ENCODE measurements at regions not wholly inside any gene's neighbourhood (a gene's known extent, or its start where the extent isn't known, plus 50 kb on each side); places are given as distances from the start of the nearest gene placed in this dataset.
"Not testable (repeated sequence)": the region's sequence is repeated elsewhere in the genome, so short reads cannot be mapped to it uniquely, and the experiment has no call there.

DNA sequence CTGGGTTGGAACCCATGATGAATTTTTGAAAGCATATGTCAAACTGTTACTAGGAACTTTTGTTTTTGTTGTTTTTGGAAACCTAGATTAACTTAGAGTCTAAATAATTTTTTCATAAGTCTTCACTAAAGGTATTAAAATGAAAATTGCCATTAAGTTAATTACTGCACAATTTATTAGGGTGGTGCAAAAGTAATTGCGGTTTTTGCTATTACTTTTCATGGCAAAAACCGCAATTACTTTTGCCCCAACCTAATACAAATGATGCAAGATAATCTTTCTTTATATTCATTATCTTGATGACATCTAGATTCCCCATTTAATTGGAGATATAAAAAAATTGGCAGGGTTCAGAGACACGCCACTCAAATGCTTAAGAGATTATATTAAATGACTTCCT lies 145.0 kb upstream of the PKP2 start:
- no peak for DNase-seq (ENCODE audit: low read depth)

DNA sequence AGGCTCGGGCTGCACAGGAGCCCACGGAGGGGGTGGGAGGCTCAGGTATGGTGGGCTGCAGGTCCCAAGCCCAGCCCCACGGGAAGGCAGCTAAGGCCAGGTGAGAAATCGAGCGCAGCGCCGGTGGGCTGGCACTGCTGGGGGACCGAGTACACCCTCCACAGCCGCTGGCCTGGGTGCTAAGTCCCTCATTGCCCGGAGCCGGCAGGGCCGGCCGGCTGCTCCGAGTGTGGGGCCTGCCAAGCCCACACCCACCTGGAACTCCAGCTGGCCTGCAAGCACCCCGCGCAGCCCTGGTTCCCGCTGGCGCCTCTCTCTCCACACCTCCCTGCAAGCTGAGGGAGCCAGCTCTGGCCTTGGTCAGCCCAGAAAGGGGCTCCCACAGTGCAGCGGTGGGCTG lies 137.4 kb upstream of the PKP2 start:
- DNase-seq (ENCODE audit: low read depth) = not testable (repeated sequence)

GRCh38 chr12:33026791-33027190 lies 130.2 kb upstream of the PKP2 start:
- DNase-seq (ENCODE audit: low read depth) = no peak

- not testable (repeated sequence) for DNase-seq (ENCODE audit: low read depth)
Observed at GRCh38 chr12:33022724-33023123, 126.1 kb upstream of the PKP2 start.

DNA sequence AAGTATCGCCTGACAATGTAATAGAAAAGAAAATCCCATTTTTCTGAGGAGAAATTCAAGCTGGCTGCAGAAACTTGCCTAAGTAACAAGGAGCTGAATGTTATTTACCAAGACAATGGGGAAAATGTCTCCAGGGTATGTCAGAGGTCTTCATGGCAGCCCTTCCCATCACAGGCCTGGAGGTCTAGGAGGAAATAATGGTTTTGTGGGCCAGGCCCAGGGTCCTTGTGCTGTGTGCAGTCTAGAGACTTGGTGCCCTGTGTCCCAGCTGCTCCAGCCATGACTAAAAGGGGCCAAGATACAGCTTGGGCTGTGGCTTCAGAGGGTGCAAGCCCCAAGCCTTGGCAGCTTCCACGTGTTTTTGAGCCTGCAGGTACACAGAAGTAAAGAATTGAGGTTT lies 120.5 kb upstream of the PKP2 start:
- DNase-seq (ENCODE audit: low read depth) = not testable (repeated sequence)

GRCh38 chr12:33012226-33012625 lies 115.6 kb upstream of the PKP2 start:
- DNase-seq (ENCODE audit: low read depth) = no peak

DNA sequence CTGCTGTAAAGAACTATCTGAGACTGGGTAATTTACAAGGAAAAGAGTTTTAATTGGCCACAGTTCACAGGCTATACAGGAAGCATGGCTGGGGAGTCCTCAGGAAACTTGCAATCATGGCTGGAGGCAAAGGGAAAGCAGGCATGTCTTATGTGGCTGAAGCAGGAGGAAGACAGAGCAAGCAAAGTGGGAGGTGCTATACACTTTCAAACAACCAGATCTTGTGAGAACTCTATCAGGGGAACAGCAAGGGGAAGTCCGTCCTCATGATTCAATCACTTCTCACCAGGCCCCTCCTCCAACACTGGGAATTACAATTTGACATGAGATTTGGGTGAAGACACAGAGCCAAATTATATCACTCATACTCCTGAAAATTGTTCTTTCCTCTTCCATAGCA lies 109.5 kb upstream of the PKP2 start:
- no peak for DNase-seq (ENCODE audit: low read depth)

DNA sequence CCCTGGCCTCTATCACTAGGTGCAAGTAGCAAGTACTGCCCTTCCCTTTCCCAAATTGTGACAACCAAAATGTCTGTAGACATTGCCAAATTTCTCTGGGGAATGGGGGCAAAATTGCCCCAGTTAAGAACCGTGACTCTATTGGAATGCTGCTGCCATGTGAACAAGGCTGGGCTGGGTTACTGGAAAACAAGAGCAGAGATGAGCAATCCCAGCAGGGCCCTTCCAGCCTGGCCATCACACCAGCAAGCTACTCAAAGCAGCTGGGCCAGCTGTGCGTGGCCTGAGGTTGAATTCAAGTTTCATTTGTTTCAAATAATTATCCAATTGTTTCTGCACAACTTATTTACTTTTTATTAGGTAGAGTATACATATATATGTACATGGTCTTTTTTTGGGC lies 103.4 kb upstream of the PKP2 start:
- no peak for DNase-seq (ENCODE audit: low read depth)

DNA sequence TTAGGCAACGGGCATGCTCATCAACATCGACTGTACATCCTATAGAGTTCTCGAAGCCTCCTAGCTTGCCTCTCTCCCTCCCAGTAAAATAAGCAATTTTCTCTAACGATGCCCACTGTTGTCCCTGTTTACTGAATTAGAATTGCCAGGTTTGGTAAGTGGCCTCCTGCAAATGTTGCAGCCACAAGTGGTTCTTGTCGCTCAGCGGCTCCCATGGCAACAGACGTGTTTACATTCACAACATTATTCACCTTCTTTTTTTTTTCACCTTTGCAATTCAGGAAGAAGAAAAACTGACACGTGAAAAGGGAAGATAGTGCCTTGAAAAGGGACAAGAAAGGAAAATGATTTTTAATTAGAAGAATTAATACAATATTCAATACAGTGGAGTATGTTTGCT lies 100.9 kb upstream of the PKP2 start:
- DNase-seq (ENCODE audit: low read depth) = no peak

GRCh38 chr12:32995623-32996022 lies 99.0 kb upstream of the PKP2 start:
- no peak for DNase-seq (ENCODE audit: low read depth)

DNA sequence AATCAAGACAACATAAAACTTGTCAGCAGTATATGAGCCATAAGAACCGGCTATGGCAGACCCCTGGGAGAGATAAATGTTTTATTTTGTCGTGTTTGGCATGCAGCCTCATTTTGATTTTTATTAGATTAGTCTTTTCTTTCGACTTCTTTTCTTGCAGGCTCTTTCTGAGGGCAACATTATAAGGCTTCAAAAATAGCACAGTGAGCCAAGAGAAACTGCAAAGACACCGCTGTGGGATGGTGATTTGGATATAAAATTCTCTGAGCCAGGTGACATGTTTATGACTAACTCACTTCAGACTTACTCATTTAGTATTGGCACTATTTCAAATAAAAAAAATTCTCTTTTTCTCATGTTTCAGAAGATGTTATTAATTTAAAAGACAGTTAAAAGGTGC lies 96.8 kb upstream of the PKP2 start:
- no peak for DNase-seq (ENCODE audit: low read depth)

- DNase-seq (ENCODE audit: low read depth) = no peak
Observed at GRCh38 chr12:32989705-32990104, 93.1 kb upstream of the PKP2 start.

GRCh38 chr12:32988982-32989381 lies 92.4 kb upstream of the PKP2 start:
- no peak for DNase-seq (ENCODE audit: low read depth)

DNA sequence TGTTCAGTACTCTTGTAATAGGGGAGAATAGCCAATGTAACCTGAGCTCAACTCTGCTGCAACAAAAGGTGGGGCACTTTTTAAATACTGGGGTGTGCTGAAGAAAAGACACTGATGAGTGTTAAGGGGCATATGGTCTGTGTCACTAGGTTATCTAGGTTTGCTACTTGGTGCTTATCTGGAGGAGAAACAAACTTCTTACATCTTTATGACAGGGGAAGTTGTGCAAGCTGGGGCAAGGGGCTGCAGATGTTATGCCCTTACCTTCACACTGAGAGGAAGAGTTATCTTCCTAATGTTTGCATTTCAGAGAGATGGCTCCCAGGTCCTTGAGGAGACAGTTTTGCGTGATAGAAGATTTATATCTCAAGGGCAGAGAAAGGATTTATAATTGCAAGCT lies 90.9 kb upstream of the PKP2 start:
- DNase-seq (ENCODE audit: low read depth) = no peak

- DNase-seq (ENCODE audit: low read depth) = no peak
Observed at GRCh38 chr12:32983968-32984367, 87.4 kb upstream of the PKP2 start.

DNA sequence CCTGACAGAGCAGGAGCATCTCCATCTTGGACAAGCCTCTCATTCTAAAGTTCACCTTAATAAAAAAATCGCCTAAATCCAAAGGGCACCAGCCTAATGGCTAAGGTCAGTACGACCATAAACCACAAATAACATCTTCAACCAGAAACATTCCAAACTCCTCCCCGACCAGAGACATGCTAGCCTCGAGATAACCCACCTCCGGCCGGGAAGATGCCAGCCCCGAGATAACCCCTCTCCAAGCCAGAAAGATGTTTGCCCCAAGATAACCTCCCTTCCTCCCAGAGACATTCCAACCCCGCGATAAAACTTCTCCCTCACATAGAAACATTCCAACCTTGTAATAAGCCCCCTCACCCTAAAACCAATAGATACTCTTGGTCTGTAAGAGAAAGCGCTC lies 86.8 kb upstream of the PKP2 start:
- no peak for DNase-seq (ENCODE audit: low read depth)

DNA sequence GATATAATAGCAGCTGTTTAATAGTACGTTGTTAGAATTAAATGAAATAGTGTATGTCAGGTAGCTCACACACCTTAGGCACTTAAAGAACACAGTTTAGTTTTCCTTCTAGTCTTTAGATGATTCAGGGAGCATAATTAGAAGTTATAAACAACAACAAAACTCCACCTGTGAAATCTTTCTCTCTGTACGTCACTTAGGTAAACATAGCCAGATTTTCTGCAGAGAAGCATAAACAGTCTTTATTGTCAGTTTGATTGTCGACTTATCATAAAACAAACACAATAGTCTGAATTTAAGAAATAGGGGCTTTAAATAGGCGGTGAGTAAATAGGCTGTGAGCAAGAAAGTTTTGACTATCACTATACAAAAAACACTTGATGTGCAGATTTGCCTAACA lies 84.6 kb upstream of the PKP2 start:
- no peak for DNase-seq (ENCODE audit: low read depth)

DNA sequence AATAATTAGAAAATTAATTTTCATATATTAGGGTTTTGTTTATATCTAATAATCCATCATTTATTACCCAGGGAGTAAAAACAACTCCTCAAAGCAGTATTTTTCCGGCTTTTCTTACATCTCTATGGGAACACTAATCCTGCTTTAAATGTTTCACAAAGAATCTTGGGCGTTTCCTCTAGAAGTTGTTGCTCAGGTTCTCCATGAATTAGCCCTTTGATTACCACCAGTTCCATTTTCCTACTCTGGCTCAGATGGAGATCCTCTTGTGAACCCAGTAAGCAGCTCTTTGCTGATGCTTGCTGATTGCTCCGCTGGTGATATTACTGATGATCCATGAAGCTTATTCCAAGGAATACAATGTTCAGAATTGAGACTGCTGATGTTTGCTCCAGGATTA lies 78.5 kb upstream of the PKP2 start:
- DNase-seq (ENCODE audit: low read depth) = no peak

DNA sequence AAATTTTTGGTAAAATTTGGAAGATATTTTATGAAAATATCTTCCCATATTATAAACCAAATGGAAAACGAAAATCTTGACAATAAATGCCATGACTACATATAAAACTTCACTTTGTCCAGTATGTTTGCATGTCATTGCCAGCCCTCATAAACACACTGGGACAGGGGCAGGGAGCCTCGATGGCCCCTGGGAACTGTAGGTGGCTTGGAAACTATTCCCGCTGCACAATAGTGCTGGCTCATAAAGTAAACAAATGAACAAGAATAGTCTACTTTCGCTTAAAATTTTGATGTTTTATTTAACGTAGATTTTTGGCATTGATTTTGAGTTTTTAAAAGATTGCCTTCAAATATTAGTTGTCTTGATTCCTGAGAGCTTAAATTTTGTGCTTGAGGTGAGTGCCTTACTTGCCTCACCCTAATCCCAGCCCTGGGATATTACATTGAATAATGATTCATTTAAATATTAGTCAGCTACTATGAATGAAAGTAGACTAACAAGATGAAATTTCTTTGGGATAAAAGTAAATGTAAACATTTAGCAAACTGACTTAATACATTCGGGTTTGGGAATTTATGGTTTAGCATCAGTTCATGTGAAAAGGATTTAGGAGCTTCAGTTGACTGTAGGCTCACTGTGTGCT lies 74.0 kb upstream of the PKP2 start:
- DNase-seq (ENCODE audit: low read depth) = no peak

GRCh38 chr12:32964981-32965585 lies 68.5 kb upstream of the PKP2 start:
- DNase-seq (ENCODE audit: low read depth) = no peak

GRCh38 chr12:32956418-32956817 lies 59.8 kb upstream of the PKP2 start:
- DNase-seq (ENCODE audit: low read depth) = not testable (repeated sequence)

GRCh38 chr12:32952681-32953080 lies 56.1 kb upstream of the PKP2 start:
- DNase-seq (ENCODE audit: low read depth) = no peak

DNA sequence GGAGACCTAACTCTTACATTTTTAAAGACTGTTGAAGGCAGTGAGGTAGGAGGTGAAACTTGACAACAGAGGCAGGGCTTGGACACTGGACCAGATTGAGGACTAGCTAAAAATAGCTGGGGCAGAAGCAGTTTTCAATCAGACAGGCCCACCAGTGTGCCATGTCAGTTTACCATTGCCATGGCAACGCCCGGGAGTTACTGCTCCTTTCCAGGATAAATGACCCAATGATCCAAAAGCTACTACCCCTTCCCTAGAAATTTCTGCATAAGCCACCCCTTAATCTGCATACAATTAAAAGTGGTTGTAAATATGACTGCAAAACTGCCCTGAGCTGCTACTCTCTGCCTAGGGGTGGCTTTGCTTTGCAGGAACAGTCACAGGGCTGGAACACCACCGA lies 53.2 kb upstream of the PKP2 start:
- no peak for DNase-seq (ENCODE audit: low read depth)
